ENCODE measurements at regions not wholly inside any gene's neighbourhood (a gene's known extent, or its start where the extent isn't known, plus 50 kb on each side); places are given as distances from the start of the nearest gene placed in this dataset.

DNA sequence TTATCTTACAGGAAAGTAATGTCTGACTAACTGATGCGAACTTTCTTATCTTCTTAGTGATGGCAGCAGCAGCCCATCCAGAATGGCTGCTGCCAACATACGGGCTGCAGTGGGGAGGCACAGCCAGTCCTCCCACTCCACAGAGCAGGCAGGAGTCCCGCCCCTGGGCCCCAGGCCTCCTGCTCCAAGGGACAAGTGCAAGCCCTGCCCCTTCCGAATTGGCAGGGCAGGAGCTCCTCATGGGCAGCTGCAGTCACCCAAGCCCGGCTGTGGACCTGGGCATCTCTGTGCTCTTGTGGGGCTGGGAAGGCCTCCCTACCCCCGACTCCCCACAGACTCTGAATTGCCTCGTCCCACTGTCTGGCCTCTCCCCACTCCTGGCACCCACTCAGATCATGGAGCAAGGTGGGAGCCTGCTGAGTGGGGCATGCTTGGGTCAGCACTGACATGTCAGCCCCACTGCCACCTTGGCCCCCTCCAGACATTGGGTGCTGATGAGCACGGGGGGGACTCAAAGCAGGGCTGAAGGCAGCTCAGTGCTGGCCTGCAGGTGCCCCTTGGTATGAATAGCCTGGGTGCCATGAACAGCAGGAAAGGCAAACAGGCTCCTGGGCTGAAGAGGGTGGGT, 618.9 kb upstream of the KCNMB2 start:
- H3K4me1 ChIP-seq (ENCODE audit: control insufficient read depth, insufficient read depth, low read length): no peaks in the 10 kb centered on the region
- no peak overlapping the region for H3K27ac ChIP-seq (ENCODE audit: low read depth, low read length)
- 92% methylated on average over 8 of the region's 8 CpGs for WGBS (ENCODE audit: insufficient coverage)
- H3K9me3 ChIP-seq (ENCODE audit: control insufficient read depth, insufficient read depth, low read length): no peaks in the 10 kb centered on the region
- no peak for DNase-seq (ENCODE audit: low read depth in 4 of 6, low spot score in 6 of 6)
- H3K4me3 ChIP-seq (ENCODE audit: low read depth, low read length): no peak overlapping the region
- H3K36me3 ChIP-seq (ENCODE audit: control insufficient read depth, insufficient read depth, low read length): no peaks in the 10 kb centered on the region
- H3K27me3 ChIP-seq (ENCODE audit: control insufficient read depth, insufficient read depth, low read length): no peaks in the 10 kb centered on the region

DNA sequence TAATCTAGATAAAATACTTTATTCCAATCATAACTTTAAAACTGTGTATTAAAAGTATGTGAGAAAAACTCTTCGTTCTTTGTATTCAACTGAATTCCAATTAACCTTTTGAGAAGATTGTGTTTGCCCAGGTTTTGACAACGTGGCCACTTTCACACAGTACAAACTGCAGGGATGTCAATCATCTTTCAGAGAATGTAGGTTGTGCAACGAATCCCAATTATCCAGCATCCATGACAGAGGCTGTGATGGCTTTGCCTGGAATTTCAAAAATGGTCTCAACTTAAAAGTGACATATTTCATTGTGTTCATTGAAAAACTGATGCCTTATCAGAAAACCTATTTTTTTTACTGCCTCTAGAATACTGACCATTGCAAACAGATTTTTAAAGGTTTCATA, 615.1 kb upstream of the KCNMB2 start:
- DNase-seq (ENCODE audit: low read depth in 4 of 6, low spot score in 6 of 6): no peak
- H3K27me3 ChIP-seq (ENCODE audit: control insufficient read depth, insufficient read depth, low read length): no peaks in the 10 kb centered on the region
- no peaks in the 10 kb centered on the region for H3K9me3 ChIP-seq (ENCODE audit: control insufficient read depth, insufficient read depth, low read length)
- no peak overlapping the region for H3K4me3 ChIP-seq (ENCODE audit: low read depth, low read length)
- WGBS (ENCODE audit: insufficient coverage): 90% methylated on average over 2 of the region's 3 CpGs
- H3K4me1 ChIP-seq (ENCODE audit: control insufficient read depth, insufficient read depth, low read length): no peaks in the 10 kb centered on the region
- no peaks in the 10 kb centered on the region for H3K36me3 ChIP-seq (ENCODE audit: control insufficient read depth, insufficient read depth, low read length)
- no peak overlapping the region for H3K27ac ChIP-seq (ENCODE audit: low read depth, low read length)

- Histone ChIP-seq H3K27me3 (ENCODE audit: control insufficient read depth, insufficient read depth, low read length) (no peaks in the 10 kb centered on the region), H3K36me3 (ENCODE audit: control insufficient read depth, insufficient read depth, low read length) (no peaks in the 10 kb centered on the region), H3K27ac (ENCODE audit: low read depth, low read length) (no peak overlapping the region), H3K4me1 (ENCODE audit: control insufficient read depth, insufficient read depth, low read length) (no peaks in the 10 kb centered on the region), H3K9me3 (ENCODE audit: control insufficient read depth, insufficient read depth, low read length) (no peaks in the 10 kb centered on the region), H3K4me3 (ENCODE audit: low read depth, low read length) (no peak overlapping the region)
- peak in 1 of 6 donors; percentile 41 for DNase-seq (ENCODE audit: low read depth in 4 of 6, low spot score in 6 of 6)
- no CpG with 5 or more reads among the region's 2 CpGs for WGBS (ENCODE audit: insufficient coverage)
These were observed 612.0 kb upstream of the KCNMB2 start for GRCh38 chr3:177924261-177924660.

DNA sequence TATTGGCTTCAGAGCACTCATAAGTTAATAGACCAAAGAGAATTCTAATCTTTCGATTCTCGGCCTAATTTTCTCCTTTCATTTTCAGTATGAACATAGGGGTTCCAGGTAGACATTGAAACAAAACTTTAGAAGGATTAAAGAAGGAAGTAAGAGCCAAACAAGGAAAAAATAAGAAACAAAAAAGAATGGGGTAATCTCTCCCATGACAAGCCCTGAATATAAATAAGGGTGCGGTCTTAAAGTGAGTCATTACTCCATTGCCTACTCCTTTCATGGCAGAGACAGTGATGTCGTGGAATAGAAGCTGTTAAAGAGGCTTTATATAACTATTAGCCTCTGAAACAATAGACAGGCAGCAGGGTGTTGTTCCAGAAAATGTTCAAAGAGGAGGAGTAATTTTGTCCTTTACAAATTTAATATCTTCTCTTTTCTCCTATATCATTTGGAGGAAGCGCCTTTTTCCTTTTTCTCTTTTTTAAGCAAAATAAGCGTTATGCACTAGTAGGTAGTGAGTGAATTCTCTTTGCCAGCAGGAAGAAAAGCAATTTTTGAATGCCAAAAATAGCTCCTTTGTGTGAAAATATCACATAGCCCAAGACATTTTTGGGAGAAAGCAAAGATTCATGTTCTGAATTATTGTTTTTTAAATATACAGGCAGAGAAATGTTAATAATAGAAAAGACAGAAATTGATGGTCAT, 607.9 kb upstream of the KCNMB2 start:
- no peak overlapping the region for H3K4me3 ChIP-seq (ENCODE audit: low read depth, low read length)
- no CpG with 5 or more reads among the region's 6 CpGs for WGBS (ENCODE audit: insufficient coverage)
- H3K36me3 ChIP-seq (ENCODE audit: control insufficient read depth, insufficient read depth, low read length): no peaks in the 10 kb centered on the region
- no peak overlapping the region for H3K27ac ChIP-seq (ENCODE audit: low read depth, low read length)
- no peaks in the 10 kb centered on the region for H3K27me3 ChIP-seq (ENCODE audit: control insufficient read depth, insufficient read depth, low read length)
- peak in 2 of 6 donors; percentile 29 to 45 for DNase-seq (ENCODE audit: low read depth in 4 of 6, low spot score in 6 of 6)
- H3K4me1 ChIP-seq (ENCODE audit: control insufficient read depth, insufficient read depth, low read length): no peaks in the 10 kb centered on the region
- no peaks in the 10 kb centered on the region for H3K9me3 ChIP-seq (ENCODE audit: control insufficient read depth, insufficient read depth, low read length)

DNA sequence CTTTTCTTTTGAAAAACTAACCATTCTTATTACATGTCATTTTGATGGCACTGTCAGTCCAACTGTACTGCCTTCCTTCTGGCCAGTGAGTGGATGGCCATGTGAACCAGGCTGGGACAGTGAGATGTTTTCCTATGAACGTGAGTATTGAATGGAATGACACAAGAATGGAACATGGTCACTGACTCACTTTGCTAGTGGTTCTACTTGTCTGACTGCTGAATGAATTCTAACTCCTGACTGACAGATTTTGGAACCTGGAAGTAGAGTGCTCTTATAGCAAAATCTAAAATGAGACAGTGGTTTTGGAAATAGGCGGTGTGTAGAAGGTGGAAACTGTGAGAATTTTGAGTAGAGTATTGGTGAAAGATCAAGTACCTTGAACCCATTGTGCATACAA, 606.9 kb upstream of the KCNMB2 start:
- no peaks in the 10 kb centered on the region for H3K36me3 ChIP-seq (ENCODE audit: control insufficient read depth, insufficient read depth, low read length)
- no peak overlapping the region for H3K27ac ChIP-seq (ENCODE audit: low read depth, low read length)
- no peaks in the 10 kb centered on the region for H3K9me3 ChIP-seq (ENCODE audit: control insufficient read depth, insufficient read depth, low read length)
- H3K4me3 ChIP-seq (ENCODE audit: low read depth, low read length): no peak overlapping the region
- 95% methylated on average over 2 of the region's 2 CpGs for WGBS (ENCODE audit: insufficient coverage)
- H3K4me1 ChIP-seq (ENCODE audit: control insufficient read depth, insufficient read depth, low read length): no peaks in the 10 kb centered on the region
- no peaks in the 10 kb centered on the region for H3K27me3 ChIP-seq (ENCODE audit: control insufficient read depth, insufficient read depth, low read length)
- DNase-seq (ENCODE audit: low read depth in 4 of 6, low spot score in 6 of 6): no peak

GRCh38 chr3:177930771-177931170, 605.5 kb upstream of the KCNMB2 start:
- no peak overlapping the region for H3K27ac ChIP-seq (ENCODE audit: low read depth, low read length)
- H3K4me3 ChIP-seq (ENCODE audit: low read depth, low read length): no peak overlapping the region
- H3K27me3 ChIP-seq (ENCODE audit: control insufficient read depth, insufficient read depth, low read length): no peaks in the 10 kb centered on the region
- H3K4me1 ChIP-seq (ENCODE audit: control insufficient read depth, insufficient read depth, low read length): no peaks in the 10 kb centered on the region
- H3K9me3 ChIP-seq (ENCODE audit: control insufficient read depth, insufficient read depth, low read length): no peaks in the 10 kb centered on the region
- WGBS (ENCODE audit: insufficient coverage): 100% methylated on average over 1 of the region's 2 CpGs
- no peaks in the 10 kb centered on the region for H3K36me3 ChIP-seq (ENCODE audit: control insufficient read depth, insufficient read depth, low read length)
- no peak for DNase-seq (ENCODE audit: low read depth in 4 of 6, low spot score in 6 of 6)

DNA sequence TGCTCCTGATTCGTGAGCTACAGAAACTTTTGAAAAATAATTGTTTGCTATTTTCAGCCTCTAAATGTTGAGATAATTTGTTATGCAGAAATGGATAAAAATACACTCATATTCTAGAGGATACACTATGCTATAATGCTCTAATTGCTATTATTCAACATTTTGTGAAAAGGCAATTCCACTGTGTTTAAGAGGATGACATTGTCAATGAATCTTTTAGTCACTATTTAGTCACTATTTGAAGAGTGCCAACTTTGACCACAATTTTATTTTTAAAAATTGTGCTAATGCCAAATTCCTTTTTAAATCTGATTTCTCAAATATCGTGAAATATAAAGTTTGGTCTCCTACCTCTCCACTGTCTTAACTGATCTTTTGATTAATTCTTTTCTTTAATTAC, 604.9 kb upstream of the KCNMB2 start:
- no CpG with 5 or more reads among the region's 2 CpGs for WGBS (ENCODE audit: insufficient coverage)
- no peaks in the 10 kb centered on the region for H3K36me3 ChIP-seq (ENCODE audit: control insufficient read depth, insufficient read depth, low read length)
- no peaks in the 10 kb centered on the region for H3K9me3 ChIP-seq (ENCODE audit: control insufficient read depth, insufficient read depth, low read length)
- H3K27ac ChIP-seq (ENCODE audit: low read depth, low read length): no peak overlapping the region
- DNase-seq (ENCODE audit: low read depth in 4 of 6, low spot score in 6 of 6): no peak
- H3K27me3 ChIP-seq (ENCODE audit: control insufficient read depth, insufficient read depth, low read length): no peaks in the 10 kb centered on the region
- no peaks in the 10 kb centered on the region for H3K4me1 ChIP-seq (ENCODE audit: control insufficient read depth, insufficient read depth, low read length)
- no peak overlapping the region for H3K4me3 ChIP-seq (ENCODE audit: low read depth, low read length)

DNA sequence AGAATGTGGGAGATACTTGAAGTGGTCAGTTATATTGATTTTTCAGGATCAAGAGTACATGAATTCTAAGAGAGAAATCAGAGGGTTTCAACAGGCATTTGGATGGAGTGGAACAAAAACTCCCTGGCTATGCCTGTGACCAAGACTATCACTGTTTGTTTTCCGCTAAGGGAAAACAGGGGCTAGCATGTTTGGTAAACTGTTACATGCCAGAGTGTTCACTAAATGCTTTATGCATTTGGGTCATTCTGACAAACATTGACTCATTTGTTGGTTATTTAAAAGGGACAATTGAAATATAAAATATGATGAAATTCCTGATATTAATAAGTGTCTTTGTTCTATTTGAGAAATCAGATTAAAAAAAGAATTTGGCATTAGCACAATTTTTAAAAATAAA, 603.9 kb upstream of the KCNMB2 start:
- 88% methylated on average over 1 of the region's 1 CpG for WGBS (ENCODE audit: insufficient coverage)
- Histone ChIP-seq H3K4me3 (ENCODE audit: low read depth, low read length) (no peak overlapping the region), H3K4me1 (ENCODE audit: control insufficient read depth, insufficient read depth, low read length) (no peaks in the 10 kb centered on the region), H3K36me3 (ENCODE audit: control insufficient read depth, insufficient read depth, low read length) (no peaks in the 10 kb centered on the region), H3K9me3 (ENCODE audit: control insufficient read depth, insufficient read depth, low read length) (no peaks in the 10 kb centered on the region), H3K27ac (ENCODE audit: low read depth, low read length) (no peak overlapping the region), H3K27me3 (ENCODE audit: control insufficient read depth, insufficient read depth, low read length) (no peaks in the 10 kb centered on the region)
- DNase-seq (ENCODE audit: low read depth in 4 of 6, low spot score in 6 of 6): no peak

DNA sequence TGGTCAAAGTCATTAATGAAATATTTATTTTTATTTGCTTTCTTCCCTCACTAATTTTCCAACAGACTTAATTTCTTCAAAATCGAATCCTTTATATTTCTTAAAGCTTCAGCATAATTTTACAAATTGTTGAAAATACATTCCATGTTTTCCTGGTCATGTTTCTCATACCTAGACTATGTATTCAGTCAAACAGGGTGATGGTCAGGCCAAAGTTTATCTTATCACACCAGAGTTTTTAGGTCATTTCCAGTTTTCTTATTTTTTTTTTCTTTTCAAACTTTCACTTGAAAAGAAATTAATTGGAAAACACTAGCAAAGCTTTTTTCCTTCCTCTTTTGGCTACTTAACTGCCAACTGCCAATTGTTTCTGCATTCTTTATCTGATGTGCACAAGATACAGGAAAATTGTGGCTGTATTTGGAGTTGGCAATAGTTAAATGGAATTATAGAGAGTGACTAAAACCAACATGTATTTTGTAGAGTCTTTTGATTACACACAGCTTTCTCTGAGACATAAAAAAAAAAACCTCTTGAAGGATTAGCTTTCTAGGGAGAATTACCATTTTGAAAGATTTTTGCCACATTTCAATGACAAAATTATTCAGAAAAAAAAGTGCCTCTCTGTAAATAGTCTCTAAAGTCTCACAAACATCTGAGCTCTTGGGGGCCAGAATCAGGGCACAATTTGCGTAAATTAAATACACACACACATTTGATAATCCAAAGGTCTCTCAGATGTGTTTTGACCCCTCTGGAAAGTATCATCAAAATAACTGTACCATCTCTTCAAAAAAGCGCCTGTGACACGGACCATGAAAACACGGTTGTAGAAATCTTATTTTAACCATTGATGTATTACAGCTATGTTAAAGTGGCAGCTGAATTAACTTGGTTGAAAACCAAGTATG, 603.2 kb upstream of the KCNMB2 start:
- Histone ChIP-seq H3K36me3 (ENCODE audit: control insufficient read depth, insufficient read depth, low read length) (no peaks in the 10 kb centered on the region), H3K4me1 (ENCODE audit: control insufficient read depth, insufficient read depth, low read length) (no peaks in the 10 kb centered on the region), H3K27me3 (ENCODE audit: control insufficient read depth, insufficient read depth, low read length) (no peaks in the 10 kb centered on the region), H3K27ac (ENCODE audit: low read depth, low read length) (no peak overlapping the region), H3K9me3 (ENCODE audit: control insufficient read depth, insufficient read depth, low read length) (no peaks in the 10 kb centered on the region), H3K4me3 (ENCODE audit: low read depth, low read length) (no peak overlapping the region)
- DNase-seq (ENCODE audit: low read depth in 4 of 6, low spot score in 6 of 6): peak in 1 of 6 donors; percentile 16
- 100% methylated on average over 1 of the region's 5 CpGs for WGBS (ENCODE audit: insufficient coverage)
